ENCODE measurements at regions not wholly inside any gene's neighbourhood (a gene's known extent, or its start where the extent isn't known, plus 50 kb on each side); places are given as distances from the start of the nearest gene placed in this dataset.

- Mint-ChIP-seq H3K4me1 (no peaks in the 10 kb centered on the region), H3K9me3 (ENCODE audit: low read depth) (peaks cover 7% of the 10 kb centered on the region), H3K4me3 (no peak overlapping the region), H3K36me3 (ENCODE audit: low read depth) (no peaks in the 10 kb centered on the region), H3K27me3 (peaks cover 2% of the 10 kb centered on the region), H3K27ac (no peak overlapping the region)
- no peak for DNase-seq
- ChIA-PET POLR2A (no interaction called here), CTCF (interaction anchor here (1.1 kb wide), 1 partner anchor 10 kb away, joined by 3 read pairs; no protein-coding TSS in a partner anchor)
- ATAC-seq, result no peak
- intact Hi-C loops (cut with DNase I, micrococcal nuclease), result no loop called here
Observed at GRCh38 chr17:70646673-70647072, 477.3 kb downstream of the KCNJ2 start.

- peaks cover 7% of the 10 kb centered on the region for H3K9me3 Mint-ChIP-seq (ENCODE audit: low read depth)
- DNase-seq, result no peak
- H3K4me3 Mint-ChIP-seq, result no peak overlapping the region
- intact Hi-C loops (cut with DNase I, micrococcal nuclease), result no loop called here
- peaks cover under 1% of the 10 kb centered on the region for H3K27me3 Mint-ChIP-seq
- no peaks in the 10 kb centered on the region for H3K36me3 Mint-ChIP-seq (ENCODE audit: low read depth)
- ATAC-seq, result no peak
- no peak overlapping the region for H3K27ac Mint-ChIP-seq
- H3K4me1 Mint-ChIP-seq, result no peaks in the 10 kb centered on the region
- CTCF ChIA-PET, result no interaction called here
- POLR2A ChIA-PET, result no interaction called here
Observed at GRCh38 chr17:70648166-70648565, 478.8 kb downstream of the KCNJ2 start.

GRCh38 chr17:70653850-70654249 lies 484.5 kb downstream of the KCNJ2 start:
- CTCF ChIA-PET, result interaction anchor here (0.6 kb wide), 1 partner anchor 578 kb away, joined by 5 read pairs; no protein-coding TSS in a partner anchor
- POLR2A ChIA-PET, result interaction anchor here (0.6 kb wide), 1 partner anchor 7 kb away, joined by 5 read pairs; no protein-coding TSS in a partner anchor
- no peak overlapping the region for H3K27ac Mint-ChIP-seq
- no peaks in the 10 kb centered on the region for H3K36me3 Mint-ChIP-seq (ENCODE audit: low read depth)
- no peaks in the 10 kb centered on the region for H3K27me3 Mint-ChIP-seq
- H3K9me3 Mint-ChIP-seq (ENCODE audit: low read depth), result no peaks in the 10 kb centered on the region
- no peaks in the 10 kb centered on the region for H3K4me1 Mint-ChIP-seq
- H3K4me3 Mint-ChIP-seq, result no peak overlapping the region
- DNase-seq (no peak), ATAC-seq (no peak)
- intact Hi-C loops (cut with DNase I, micrococcal nuclease), result no loop called here

GRCh38 chr17:70654706-70655105 lies 485.4 kb downstream of the KCNJ2 start:
- ChIA-PET POLR2A (no interaction called here), CTCF (interaction anchor here (0.6 kb wide), 1 partner anchor 579 kb away, joined by 5 read pairs; no protein-coding TSS in a partner anchor)
- Mint-ChIP-seq H3K4me1 (no peaks in the 10 kb centered on the region), H3K27me3 (no peaks in the 10 kb centered on the region), H3K9me3 (ENCODE audit: low read depth) (no peaks in the 10 kb centered on the region), H3K4me3 (no peak overlapping the region), H3K36me3 (ENCODE audit: low read depth) (no peaks in the 10 kb centered on the region), H3K27ac (no peak overlapping the region)
- intact Hi-C loops (cut with DNase I, micrococcal nuclease), result no loop called here
- DNase-seq, result no peak
- ATAC-seq, result no peak

GRCh38 chr17:70655176-70655958 lies 486.0 kb downstream of the KCNJ2 start:
- DNase-seq (no peak), ATAC-seq (no peak)
- intact Hi-C loops (cut with DNase I, micrococcal nuclease), result no loop called here
- ChIA-PET POLR2A (no interaction called here), CTCF (no interaction called here)
- Mint-ChIP-seq H3K4me1 (no peaks in the 10 kb centered on the region), H3K27ac (no peak overlapping the region), H3K4me3 (no peak overlapping the region), H3K36me3 (ENCODE audit: low read depth) (no peaks in the 10 kb centered on the region), H3K27me3 (no peaks in the 10 kb centered on the region), H3K9me3 (ENCODE audit: low read depth) (no peaks in the 10 kb centered on the region)

GRCh38 chr17:70658317-70658716 lies 489.0 kb downstream of the KCNJ2 start:
- no peak overlapping the region for H3K27ac Mint-ChIP-seq
- no peak for DNase-seq
- peaks cover 2% of the 10 kb centered on the region for H3K27me3 Mint-ChIP-seq
- no peaks in the 10 kb centered on the region for H3K4me1 Mint-ChIP-seq
- no peaks in the 10 kb centered on the region for H3K36me3 Mint-ChIP-seq (ENCODE audit: low read depth)
- intact Hi-C loops (cut with DNase I, micrococcal nuclease), result no loop called here
- H3K4me3 Mint-ChIP-seq, result no peak overlapping the region
- ChIA-PET POLR2A (no interaction called here), CTCF (no interaction called here)
- ATAC-seq, result no peak
- no peaks in the 10 kb centered on the region for H3K9me3 Mint-ChIP-seq (ENCODE audit: low read depth)

- no peak for DNase-seq
- intact Hi-C loops (cut with DNase I, micrococcal nuclease), result no loop called here
- Mint-ChIP-seq H3K27me3 (peaks cover 2% of the 10 kb centered on the region), H3K36me3 (ENCODE audit: low read depth) (no peaks in the 10 kb centered on the region), H3K9me3 (ENCODE audit: low read depth) (no peaks in the 10 kb centered on the region), H3K4me1 (no peaks in the 10 kb centered on the region), H3K27ac (no peak overlapping the region), H3K4me3 (no peak overlapping the region)
- ChIA-PET CTCF (no interaction called here), POLR2A (no interaction called here)
- no peak for ATAC-seq
Observed at GRCh38 chr17:70658840-70659239, 489.5 kb downstream of the KCNJ2 start.

GRCh38 chr17:70661342-70662222 lies 492.2 kb downstream of the KCNJ2 start:
- ChIA-PET POLR2A (interaction anchor here (0.6 kb wide), 1 partner anchor 8 kb away, joined by 5 read pairs; no protein-coding TSS in a partner anchor), CTCF (no interaction called here)
- intact Hi-C loops (cut with DNase I, micrococcal nuclease), result no loop called here

GRCh38 chr17:70668276-70668937 lies 499.1 kb downstream of the KCNJ2 start:
- H3K27me3 Mint-ChIP-seq, result no peaks in the 10 kb centered on the region
- no peak overlapping the region for H3K4me3 Mint-ChIP-seq
- no peak for ATAC-seq
- H3K27ac Mint-ChIP-seq, result no peak overlapping the region
- DNase-seq, result no peak
- intact Hi-C loops (cut with DNase I, micrococcal nuclease), result no loop called here
- ChIA-PET POLR2A (no interaction called here), CTCF (no interaction called here)
- H3K9me3 Mint-ChIP-seq (ENCODE audit: low read depth), result peaks cover 1% of the 10 kb centered on the region
- H3K4me1 Mint-ChIP-seq, result no peaks in the 10 kb centered on the region
- no peaks in the 10 kb centered on the region for H3K36me3 Mint-ChIP-seq (ENCODE audit: low read depth)

More at GRCh38 chr17:70661342-70662222, 492.2 kb downstream of the KCNJ2 start:
- Mint-ChIP-seq H3K27ac (no peak overlapping the region), H3K36me3 (ENCODE audit: low read depth) (no peaks in the 10 kb centered on the region), H3K4me1 (no peaks in the 10 kb centered on the region), H3K27me3 (peaks cover 2% of the 10 kb centered on the region), H3K4me3 (no peak overlapping the region), H3K9me3 (ENCODE audit: low read depth) (peaks cover 1% of the 10 kb centered on the region)
- DNase-seq (no peak), ATAC-seq (no peak)

- intact Hi-C loops (cut with DNase I, micrococcal nuclease), result no loop called here
- CTCF ChIA-PET, result no interaction called here
- H3K27me3 Mint-ChIP-seq, result no peaks in the 10 kb centered on the region
- H3K4me3 Mint-ChIP-seq, result no peak overlapping the region
- no peaks in the 10 kb centered on the region for H3K36me3 Mint-ChIP-seq (ENCODE audit: low read depth)
- POLR2A ChIA-PET, result no interaction called here
- peaks cover 1% of the 10 kb centered on the region for H3K9me3 Mint-ChIP-seq (ENCODE audit: low read depth)
- DNase-seq, result no peak
- no peaks in the 10 kb centered on the region for H3K4me1 Mint-ChIP-seq
- ATAC-seq, result no peak
- H3K27ac Mint-ChIP-seq, result no peak overlapping the region
Observed at GRCh38 chr17:70668938-70669778, 499.8 kb downstream of the KCNJ2 start.

GRCh38 chr17:70674061-70674460 lies 504.7 kb downstream of the KCNJ2 start:
- Mint-ChIP-seq H3K9me3 (ENCODE audit: low read depth) (no peaks in the 10 kb centered on the region), H3K27me3 (no peaks in the 10 kb centered on the region), H3K4me1 (no peaks in the 10 kb centered on the region), H3K4me3 (no peak overlapping the region), H3K27ac (no peak overlapping the region), H3K36me3 (ENCODE audit: low read depth) (no peaks in the 10 kb centered on the region)
- ATAC-seq, result no peak
- no peak for DNase-seq
- POLR2A ChIA-PET, result no interaction called here
- CTCF ChIA-PET, result no interaction called here
- intact Hi-C loops (cut with DNase I, micrococcal nuclease), result no loop called here
